Central memory CD8-positive, alpha-beta T cell (primary cell): ENCODE measurements at regions not wholly inside any gene's neighbourhood (a gene's known extent, or its start where the extent isn't known, plus 50 kb on each side); places are given as distances from the start of the nearest gene placed in this dataset.

Experiments
- ATAC-seq: fragments of 150-1000 bp; cut with Tn5 transposase; replicated peaks from 2 replicates; pipeline ENCODE4 v1.10.0; 2022; ENCODE audit warnings: mild to moderate bottlenecking, moderate FRiP score, moderate number of reproducible peaks; ENCODE audit not compliant: poor library complexity, severe bottlenecking; ENCODE audit errors: extremely low read depth
- DNase-seq, 2 donors: peaks; one replicate each; pipeline ENCODE4 v3.0.0; 2021; ENCODE audit warnings: low spot score in 2 of 2
- H3K27ac Mint-ChIP-seq: one replicate; pipeline ENCODE4 v1.8.0; 2022; ENCODE audit warnings: low read depth, mild to moderate bottlenecking, moderate library complexity, mixed read lengths
- H3K27me3 Mint-ChIP-seq: one replicate; pipeline ENCODE4 v1.8.0; 2022; ENCODE audit warnings: mixed read lengths
- H3K36me3 Mint-ChIP-seq: one replicate; pipeline ENCODE4 v1.8.0; 2022; ENCODE audit warnings: mild to moderate bottlenecking, moderate library complexity, mixed read lengths; ENCODE audit not compliant: insufficient read depth
- H3K4me1 Mint-ChIP-seq: one replicate; pipeline ENCODE4 v1.8.0; 2022; ENCODE audit warnings: mixed read lengths
- H3K4me3 Mint-ChIP-seq: one replicate; pipeline ENCODE4 v1.8.0; 2022; ENCODE audit warnings: mild to moderate bottlenecking, moderate library complexity, mixed read lengths
- H3K9me3 Mint-ChIP-seq: one replicate; pipeline ENCODE4 v1.8.0; 2022; ENCODE audit warnings: mixed read lengths

DNA sequence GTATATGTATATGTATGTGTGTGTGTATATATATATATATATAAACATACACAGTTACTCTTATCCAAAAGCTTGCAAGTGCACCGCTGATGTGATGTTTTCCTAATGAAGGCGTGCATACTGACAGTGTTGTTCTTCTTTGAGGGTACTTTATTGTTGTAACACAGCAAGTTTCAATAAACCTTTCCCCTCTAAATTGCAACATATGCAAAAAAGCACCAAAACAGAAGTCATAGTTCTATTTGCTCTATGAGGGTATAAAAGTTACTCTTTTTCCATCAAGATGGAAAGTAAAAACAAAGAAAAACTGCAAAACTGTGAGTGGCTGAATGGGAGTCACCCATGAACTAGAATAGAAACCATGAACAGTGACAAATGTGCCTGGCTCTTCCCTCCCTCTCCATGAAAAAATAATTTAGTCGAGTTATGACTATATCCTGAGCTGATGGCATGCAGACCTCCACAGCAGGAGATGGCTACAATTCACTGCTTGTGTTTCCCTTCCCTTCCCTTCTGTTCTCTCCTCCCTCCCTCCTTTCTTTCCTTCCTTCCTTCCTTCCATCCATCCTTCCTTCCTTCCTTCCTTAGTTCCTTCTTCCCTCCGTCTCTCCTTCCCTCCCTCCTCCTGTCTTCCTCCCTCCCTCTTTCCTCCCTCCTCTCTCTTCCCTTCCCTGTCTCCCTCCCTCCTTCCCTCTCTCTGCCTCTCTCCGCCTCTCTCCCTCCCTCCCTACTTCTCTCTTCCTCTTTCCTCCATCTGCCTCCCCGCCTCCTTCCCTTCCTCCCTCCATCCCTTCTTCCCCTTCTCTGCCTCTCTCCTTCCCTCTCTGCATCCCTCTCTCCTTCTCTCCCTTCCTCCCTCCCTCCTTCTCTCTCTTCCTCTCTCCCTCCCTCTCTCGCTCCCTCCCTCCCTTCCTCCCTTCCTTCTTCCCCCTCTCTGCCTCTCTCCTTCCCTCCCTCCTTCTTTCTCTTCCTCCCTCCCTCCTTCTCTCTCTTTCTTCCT, 220.7 kb upstream of the POU3F1 start:
- no peak for DNase-seq
- Mint-ChIP-seq H3K36me3 (no peaks in the 10 kb centered on the region), H3K4me3 (no peak overlapping the region), H3K27ac (no peak overlapping the region), H3K27me3 (peaks cover 62% of the 10 kb centered on the region), H3K9me3 (no peaks in the 10 kb centered on the region), H3K4me1 (no peaks in the 10 kb centered on the region)
- ATAC-seq: no peak

DNA sequence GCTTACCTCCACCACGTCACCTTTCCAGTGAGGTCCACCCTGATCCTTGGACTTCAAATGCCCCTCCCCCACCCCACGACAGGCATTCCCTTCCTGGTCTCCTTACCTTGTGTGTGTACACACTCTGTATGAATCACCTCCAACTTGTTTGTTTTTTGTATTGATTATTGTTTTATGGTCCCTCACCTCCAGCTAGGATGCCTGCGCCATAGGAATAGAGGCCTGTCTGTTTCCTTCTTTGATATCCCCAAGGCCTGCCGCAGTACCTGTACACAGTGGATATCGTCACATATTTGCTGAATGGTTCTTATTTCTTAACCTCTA, 219.6 kb upstream of the POU3F1 start:
- DNase-seq (no peak), ATAC-seq (no peak)
- Mint-ChIP-seq H3K27me3 (peaks cover 59% of the 10 kb centered on the region), H3K36me3 (no peaks in the 10 kb centered on the region), H3K4me1 (no peaks in the 10 kb centered on the region), H3K4me3 (no peak overlapping the region), H3K27ac (no peak overlapping the region), H3K9me3 (no peaks in the 10 kb centered on the region)

DNA sequence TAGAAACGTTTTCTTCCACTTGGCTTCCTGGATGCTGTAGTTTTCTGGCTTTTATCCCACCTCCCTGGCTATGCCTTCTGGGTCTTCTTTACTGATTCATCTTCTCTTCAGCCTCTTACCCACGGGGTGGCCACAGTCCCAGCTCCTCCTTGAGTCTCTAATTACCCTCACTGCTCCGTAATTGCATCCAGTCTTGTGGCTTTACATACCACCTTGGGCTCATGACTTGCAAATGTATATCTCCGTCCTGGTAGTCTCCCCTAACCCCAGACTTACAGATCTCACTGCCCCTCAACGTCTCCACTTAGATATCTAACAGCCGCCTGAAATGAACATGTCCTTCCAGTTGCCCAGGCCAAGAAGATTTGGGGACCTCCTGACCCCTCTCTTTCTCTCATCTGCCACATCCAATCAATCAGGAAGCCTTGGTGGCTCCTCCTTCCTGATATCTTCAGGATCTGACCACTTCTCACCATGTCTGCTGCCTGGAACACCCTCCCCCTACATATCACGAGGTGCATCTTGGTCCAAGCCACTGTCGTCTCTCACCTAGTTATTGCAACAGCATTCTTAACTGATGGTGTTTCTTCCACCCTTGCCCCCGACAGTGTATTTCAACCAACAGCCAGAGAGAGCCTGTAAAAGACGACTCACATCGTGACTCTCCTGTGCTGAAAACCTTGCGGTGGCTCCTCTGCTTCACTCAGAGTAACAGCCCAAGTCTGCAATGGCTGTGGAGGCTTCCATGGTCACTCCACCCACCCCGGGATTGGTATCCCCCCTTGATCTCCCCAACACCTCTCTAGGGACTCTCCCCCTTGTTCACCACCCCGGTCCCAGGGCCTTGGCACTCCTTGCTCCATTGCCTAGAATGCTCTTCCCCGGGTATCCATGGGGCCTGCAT, 219.0 kb upstream of the POU3F1 start:
- H3K4me1 Mint-ChIP-seq: no peaks in the 10 kb centered on the region
- no peaks in the 10 kb centered on the region for H3K9me3 Mint-ChIP-seq
- H3K27me3 Mint-ChIP-seq: peaks cover 59% of the 10 kb centered on the region
- ATAC-seq: no peak
- no peak overlapping the region for H3K27ac Mint-ChIP-seq
- DNase-seq: no peak
- no peaks in the 10 kb centered on the region for H3K36me3 Mint-ChIP-seq
- no peak overlapping the region for H3K4me3 Mint-ChIP-seq

DNA sequence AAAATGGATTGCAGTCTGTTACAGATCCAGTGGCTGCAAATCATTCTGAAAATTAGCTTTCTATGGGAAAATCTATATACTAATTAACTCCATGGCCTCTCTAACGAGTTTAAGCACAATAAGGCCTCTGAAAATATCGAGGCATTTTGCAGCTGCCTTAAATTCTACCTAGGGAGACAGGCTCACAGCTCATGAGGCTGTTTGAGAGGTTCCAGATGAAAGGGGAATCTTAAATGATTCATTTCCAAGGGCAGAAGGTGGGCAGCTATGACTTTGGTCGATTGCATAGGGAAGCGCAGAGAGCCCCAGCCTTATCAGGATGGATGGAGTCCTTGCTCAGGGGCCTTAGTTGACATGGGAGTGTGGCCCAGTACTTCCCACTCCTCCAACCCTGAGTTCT, 216.8 kb upstream of the POU3F1 start:
- Mint-ChIP-seq H3K4me1 (no peaks in the 10 kb centered on the region), H3K36me3 (no peaks in the 10 kb centered on the region), H3K27me3 (peaks cover 47% of the 10 kb centered on the region), H3K27ac (no peak overlapping the region), H3K9me3 (no peaks in the 10 kb centered on the region), H3K4me3 (no peak overlapping the region)
- ATAC-seq: no peak
- no peak for DNase-seq

DNA sequence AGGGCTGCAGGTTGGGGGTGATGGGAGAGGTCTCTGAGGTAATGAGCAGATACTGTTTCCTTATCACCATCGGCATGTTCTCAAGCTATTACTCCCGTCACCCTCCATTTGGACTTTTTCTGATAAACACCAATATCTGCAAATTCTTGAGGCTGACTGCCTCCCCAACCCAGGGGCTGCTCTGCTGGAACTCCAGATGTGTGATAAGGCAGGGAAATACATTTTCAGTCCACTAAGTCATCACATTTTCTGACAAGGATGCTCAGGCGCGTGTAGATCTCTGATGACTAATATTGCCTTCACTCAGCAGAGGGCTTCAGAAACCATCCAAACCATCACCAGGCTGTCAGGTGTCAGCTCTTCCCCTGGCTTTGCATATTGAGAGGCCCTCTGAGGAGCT, 215.0 kb upstream of the POU3F1 start:
- no peaks in the 10 kb centered on the region for H3K9me3 Mint-ChIP-seq
- no peak overlapping the region for H3K4me3 Mint-ChIP-seq
- DNase-seq (no peak), ATAC-seq (no peak)
- H3K36me3 Mint-ChIP-seq: no peaks in the 10 kb centered on the region
- H3K27me3 Mint-ChIP-seq: peaks cover 36% of the 10 kb centered on the region
- no peak overlapping the region for H3K27ac Mint-ChIP-seq
- no peaks in the 10 kb centered on the region for H3K4me1 Mint-ChIP-seq

DNA sequence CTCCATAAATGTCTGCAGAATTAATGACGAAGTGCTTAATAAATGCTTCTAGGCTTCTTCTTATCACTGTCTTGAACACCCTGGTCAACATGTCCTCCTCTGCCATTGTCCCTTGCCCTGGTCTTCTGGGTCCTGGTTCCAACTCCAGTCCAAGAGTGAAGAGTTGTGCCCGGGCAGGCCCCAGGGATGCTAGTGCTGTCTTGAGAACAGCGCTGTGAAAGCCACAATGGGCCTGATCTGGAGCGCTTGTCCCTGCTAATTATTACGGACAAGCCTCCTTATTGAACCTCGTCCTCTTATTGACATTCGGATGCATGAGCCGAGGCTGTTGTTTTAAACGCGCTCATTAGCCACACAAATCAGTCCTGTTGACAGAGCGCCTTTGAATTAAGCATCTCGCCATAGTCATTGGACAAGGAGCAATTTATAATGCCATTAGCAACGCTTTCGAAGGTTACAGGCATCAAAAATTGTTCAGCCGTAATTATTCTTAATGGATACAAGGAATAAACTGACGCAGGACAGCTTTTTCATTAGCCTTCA, 211.6 kb upstream of the POU3F1 start:
- Mint-ChIP-seq H3K4me3 (no peak overlapping the region), H3K9me3 (no peaks in the 10 kb centered on the region), H3K27ac (no peak overlapping the region), H3K36me3 (no peaks in the 10 kb centered on the region), H3K27me3 (peaks cover 29% of the 10 kb centered on the region), H3K4me1 (no peaks in the 10 kb centered on the region)
- ATAC-seq: no peak
- DNase-seq: no peak

DNA sequence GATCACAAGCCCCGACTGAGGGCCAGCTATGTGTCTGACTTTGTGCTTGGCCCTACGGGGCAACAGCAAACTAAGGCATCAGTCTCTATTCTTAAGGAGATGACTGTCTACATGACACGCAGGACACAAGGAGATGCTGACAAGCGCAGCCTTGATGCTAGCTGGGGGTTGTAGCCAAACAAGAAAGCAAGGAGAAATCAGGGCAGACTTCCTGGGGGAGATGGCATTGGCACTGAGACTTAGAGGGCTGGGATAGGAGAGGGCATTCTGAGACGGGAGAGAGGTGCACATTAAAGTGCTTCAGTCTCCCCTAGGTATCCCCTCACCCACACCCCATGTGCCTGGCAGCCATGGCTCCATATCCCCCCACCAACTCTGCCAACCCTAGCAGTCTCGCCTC, 210.8 kb upstream of the POU3F1 start:
- H3K4me1 Mint-ChIP-seq: no peaks in the 10 kb centered on the region
- H3K27me3 Mint-ChIP-seq: peaks cover 29% of the 10 kb centered on the region
- no peak overlapping the region for H3K4me3 Mint-ChIP-seq
- H3K9me3 Mint-ChIP-seq: no peaks in the 10 kb centered on the region
- no peak overlapping the region for H3K27ac Mint-ChIP-seq
- no peaks in the 10 kb centered on the region for H3K36me3 Mint-ChIP-seq
- DNase-seq: no peak
- no peak for ATAC-seq

DNA sequence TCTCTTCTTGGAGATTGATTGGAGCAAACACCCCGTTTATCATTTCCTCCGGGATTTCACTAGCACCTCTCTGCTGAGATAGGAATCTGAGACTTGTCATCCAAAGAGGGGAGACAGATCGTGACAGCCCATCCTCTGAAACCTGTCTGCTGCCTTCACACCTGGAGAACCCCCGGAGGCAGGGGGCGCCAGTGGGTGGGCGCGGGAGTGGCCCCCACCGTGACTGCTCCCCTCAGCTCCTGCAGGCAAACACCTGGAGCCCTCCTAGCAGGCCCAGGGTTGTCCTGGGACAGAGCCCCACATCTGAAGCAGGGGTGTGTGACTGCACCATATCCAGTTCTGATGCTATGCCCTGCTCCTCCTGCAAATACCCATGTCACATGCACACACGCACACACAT, 209.5 kb upstream of the POU3F1 start:
- ATAC-seq (no peak), DNase-seq (no peak)
- Mint-ChIP-seq H3K4me3 (no peak overlapping the region), H3K27me3 (peaks cover 19% of the 10 kb centered on the region), H3K27ac (no peak overlapping the region), H3K9me3 (no peaks in the 10 kb centered on the region), H3K36me3 (no peaks in the 10 kb centered on the region), H3K4me1 (no peaks in the 10 kb centered on the region)

DNA sequence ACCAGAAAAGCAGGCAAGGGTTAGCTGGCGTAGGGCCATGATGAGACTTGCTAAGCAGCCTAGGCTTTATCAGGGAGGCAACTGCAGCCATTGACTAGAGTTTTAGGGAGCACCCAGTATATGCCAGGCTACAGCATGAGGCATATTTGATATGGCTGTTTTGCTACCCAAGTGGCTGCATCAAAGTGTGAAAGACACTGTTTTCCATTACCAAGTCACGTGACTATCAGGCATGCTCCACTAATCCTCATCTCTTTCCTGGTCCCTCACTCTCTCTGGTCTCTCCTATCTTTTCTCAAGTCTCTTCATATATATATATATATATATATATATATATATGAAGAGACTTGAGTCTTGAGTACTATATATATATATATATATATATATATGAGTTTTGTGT, 206.7 kb upstream of the POU3F1 start:
- no peak for ATAC-seq

DNA sequence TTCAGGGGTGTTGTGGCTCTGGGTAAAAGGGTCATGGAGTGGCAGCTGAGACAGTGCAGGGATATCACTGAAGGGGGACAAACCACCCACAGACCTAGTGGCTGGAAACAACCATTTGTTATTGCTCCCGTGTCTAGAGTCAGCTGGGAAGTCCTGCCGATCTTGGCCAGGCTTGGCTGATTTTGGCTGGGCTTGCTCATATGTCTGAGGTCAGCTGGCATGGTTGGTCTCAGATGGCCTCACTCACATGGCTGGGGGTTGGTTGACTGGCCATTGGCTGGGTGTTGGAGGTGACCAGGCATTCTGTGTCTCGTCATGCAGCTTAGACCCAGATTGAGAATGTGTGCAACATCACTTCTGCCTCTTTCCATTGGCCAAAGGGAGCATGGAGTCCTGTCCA, 203.8 kb upstream of the POU3F1 start:
- Mint-ChIP-seq H3K4me1 (no peaks in the 10 kb centered on the region), H3K9me3 (no peaks in the 10 kb centered on the region), H3K27me3 (peaks cover 37% of the 10 kb centered on the region), H3K27ac (no peak overlapping the region), H3K36me3 (peaks cover 1% of the 10 kb centered on the region), H3K4me3 (no peak overlapping the region)
- ATAC-seq (no peak), DNase-seq (no peak)

More for the DNA sequence above, 206.7 kb upstream of the POU3F1 start:
- Mint-ChIP-seq H3K27ac (no peak overlapping the region), H3K27me3 (peaks cover 34% of the 10 kb centered on the region), H3K4me1 (no peaks in the 10 kb centered on the region), H3K9me3 (no peaks in the 10 kb centered on the region), H3K36me3 (peaks cover 1% of the 10 kb centered on the region), H3K4me3 (no peak overlapping the region)
- no peak for DNase-seq

DNA sequence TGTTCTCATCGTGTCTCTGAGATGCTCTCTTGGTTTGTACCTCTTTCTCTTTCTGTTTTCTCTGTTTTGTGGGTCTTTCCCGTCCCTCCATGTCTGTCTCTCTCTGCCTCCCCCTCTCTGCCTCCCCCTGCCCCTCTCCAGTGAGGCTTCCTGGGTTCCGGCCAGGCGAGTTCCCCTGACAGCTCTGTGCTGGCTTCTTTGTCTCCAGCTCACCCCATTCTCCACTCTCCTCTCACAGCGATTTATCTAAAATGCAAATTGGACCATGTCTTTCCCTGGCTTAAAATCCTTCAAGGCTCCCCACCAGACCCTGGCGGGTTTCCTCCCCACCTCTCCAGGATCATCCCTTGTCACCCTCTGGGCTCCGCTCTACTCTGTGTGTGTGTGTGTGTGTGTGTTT, 202.4 kb upstream of the POU3F1 start:
- no peak for ATAC-seq
- Mint-ChIP-seq H3K36me3 (peaks cover 1% of the 10 kb centered on the region), H3K27ac (no peak overlapping the region), H3K9me3 (no peaks in the 10 kb centered on the region), H3K4me3 (no peak overlapping the region), H3K27me3 (peaks cover 37% of the 10 kb centered on the region), H3K4me1 (no peaks in the 10 kb centered on the region)
- DNase-seq: no peak

DNA sequence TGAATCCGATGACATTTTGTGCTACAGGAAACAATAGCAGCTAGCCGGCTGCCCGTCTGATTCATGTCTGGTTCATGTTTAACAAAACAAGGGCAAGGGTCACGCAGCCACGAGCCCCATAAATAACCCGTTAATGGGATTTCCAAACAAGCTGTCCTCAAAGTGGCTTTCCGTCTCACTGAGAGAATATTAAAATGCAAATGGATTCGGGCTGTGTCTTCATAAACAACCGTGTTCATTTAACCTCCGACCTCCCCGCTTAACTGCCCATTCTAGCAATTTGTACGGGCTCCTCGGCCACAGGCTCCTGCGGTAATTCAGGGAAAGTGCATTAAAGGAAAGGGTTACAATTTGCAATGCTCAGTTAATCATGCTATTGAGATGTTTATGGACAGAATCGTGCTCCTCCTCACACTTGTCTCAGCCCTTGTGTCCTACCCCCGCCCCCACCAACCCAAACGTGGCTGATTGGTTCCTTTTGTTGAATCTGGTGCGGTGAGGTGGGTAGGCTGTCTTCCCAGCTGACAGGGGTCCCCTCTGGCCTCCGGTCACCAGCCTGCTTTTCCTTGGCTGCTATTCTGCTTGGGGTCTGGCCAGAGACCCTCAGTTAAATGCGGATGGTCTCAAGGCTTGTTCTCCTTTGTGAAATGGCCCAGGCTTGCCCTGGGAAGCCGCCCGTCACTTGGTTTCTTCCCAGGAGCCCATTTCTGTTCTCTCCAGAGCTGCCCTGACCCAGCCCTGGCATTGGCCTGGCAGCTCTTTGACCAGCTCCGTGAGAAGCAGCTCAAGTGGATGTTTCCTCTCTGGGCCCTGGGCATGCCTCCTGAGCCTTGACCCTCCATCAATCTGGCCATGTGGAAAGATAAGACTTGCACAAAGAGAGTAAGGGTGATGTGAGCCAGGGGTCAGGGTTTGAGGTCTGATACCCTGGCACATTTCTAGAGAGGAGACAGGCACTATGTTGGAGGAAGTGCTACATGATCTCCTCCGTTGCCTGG, 200.7 kb upstream of the POU3F1 start:
- peaks cover 42% of the 10 kb centered on the region for H3K27me3 Mint-ChIP-seq
- no peaks in the 10 kb centered on the region for H3K4me1 Mint-ChIP-seq
- H3K36me3 Mint-ChIP-seq: peaks cover 1% of the 10 kb centered on the region
- no peak overlapping the region for H3K4me3 Mint-ChIP-seq
- ATAC-seq: no peak
- no peak overlapping the region for H3K27ac Mint-ChIP-seq
- H3K9me3 Mint-ChIP-seq: no peaks in the 10 kb centered on the region
- no peak for DNase-seq
